Fibroblast of skin of abdomen (primary cell): ENCODE measurements at regions not wholly inside any gene's neighbourhood (a gene's known extent, or its start where the extent isn't known, plus 50 kb on each side); places are given as distances from the start of the nearest gene placed in this dataset.
"Not testable (repeated sequence)": the region's sequence is repeated elsewhere in the genome, so short reads cannot be mapped to it uniquely, and the experiment has no call there.

ENCODE experiments used
- DNase-seq: peaks from one replicate; pipeline ENCODE4 v3.0.0-alpha.2; 2013

DNA sequence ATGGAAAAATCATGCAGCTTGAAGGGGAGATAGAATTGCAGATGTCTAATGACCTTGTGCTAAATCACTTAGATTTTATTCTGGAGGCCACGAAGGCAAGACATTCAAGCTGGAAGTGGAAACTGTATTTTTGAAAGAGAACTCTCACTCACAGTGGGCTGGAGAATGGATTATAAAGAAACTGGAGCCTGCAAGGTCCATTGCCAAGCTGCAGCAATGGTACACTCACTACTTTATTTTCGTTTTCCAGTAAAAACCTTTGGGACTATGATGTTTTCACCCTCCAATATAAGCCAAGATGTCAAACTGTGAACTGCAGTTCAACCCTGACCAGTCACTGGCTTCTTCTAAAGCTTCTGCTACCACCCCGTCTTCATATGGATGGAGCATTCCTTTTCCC lies 62.0 kb downstream of the SKIDA1 start:
- DNase-seq = no peak

DNA sequence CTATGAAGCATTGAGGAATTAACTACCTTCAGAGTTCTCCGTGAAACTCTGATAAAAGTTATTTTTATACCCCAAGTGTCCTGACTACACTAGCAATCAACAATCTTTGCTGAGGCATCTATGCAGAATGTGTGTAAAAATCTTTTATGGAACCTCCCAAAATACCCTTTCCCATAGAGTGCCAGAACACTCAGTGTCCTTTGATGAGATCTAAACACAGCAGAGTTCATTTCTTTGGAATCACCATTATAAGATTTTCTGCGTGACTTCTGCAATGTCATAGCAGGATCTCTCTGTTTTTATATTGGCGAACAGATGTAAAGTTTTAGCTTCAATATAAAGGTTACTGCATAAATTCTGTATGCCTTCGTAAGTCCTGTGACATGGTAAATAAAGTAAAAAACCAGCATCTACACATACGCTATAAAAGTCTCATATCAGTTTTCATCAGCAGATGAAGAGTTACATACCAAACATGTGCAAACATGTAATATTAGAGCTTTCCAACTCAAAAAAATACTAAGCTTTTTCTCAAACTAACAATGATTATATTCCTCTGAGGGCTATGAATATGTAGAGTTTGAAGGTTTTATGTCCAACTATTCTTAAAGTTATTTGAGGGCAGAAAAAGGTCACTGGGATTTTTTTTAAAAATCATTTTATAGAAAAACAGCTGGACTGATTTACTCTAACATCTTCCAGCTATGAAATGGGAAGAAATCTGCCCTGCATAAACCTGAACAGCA lies 67.2 kb downstream of the SKIDA1 start:
- DNase-seq = no peak

DNA sequence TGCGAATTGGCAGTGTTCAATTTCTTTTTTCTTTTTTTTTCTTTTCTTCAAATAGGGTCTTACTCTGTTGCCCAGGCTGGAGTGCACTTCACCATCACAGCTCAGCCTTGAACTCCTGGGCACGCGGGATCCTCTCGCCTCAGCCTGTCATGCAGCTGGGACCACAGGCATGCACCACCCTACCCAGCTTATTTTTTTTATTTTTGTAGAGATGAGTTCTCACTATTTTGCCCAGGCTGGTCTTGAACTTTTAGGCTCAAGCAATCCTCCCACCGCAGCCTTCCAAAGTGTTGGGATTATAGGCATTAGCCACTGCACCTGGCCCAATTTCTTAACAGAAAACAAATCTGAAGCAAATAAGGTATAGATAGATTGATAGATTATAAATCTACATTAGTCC lies 69.3 kb downstream of the SKIDA1 start:
- DNase-seq = no peak

DNA sequence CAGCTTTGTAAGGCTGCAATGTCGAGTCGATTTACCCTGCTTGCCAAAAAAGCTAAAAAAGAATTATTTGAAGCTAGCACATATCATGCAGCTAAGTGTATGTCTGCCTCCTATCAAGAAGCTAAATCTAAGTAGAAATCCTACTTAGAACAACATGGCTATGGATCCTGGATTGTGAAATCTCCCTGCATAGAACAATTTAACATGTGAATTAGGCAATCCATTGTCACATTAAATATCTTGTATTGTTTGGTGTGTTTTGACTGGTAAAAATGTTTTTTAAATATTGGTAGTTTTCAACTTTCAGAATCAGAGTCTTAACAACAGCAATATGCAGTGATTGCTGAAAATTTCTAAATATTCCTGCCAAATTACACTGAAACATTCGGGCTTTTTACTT lies 73.3 kb downstream of the SKIDA1 start:
- DNase-seq = no peak

DNA sequence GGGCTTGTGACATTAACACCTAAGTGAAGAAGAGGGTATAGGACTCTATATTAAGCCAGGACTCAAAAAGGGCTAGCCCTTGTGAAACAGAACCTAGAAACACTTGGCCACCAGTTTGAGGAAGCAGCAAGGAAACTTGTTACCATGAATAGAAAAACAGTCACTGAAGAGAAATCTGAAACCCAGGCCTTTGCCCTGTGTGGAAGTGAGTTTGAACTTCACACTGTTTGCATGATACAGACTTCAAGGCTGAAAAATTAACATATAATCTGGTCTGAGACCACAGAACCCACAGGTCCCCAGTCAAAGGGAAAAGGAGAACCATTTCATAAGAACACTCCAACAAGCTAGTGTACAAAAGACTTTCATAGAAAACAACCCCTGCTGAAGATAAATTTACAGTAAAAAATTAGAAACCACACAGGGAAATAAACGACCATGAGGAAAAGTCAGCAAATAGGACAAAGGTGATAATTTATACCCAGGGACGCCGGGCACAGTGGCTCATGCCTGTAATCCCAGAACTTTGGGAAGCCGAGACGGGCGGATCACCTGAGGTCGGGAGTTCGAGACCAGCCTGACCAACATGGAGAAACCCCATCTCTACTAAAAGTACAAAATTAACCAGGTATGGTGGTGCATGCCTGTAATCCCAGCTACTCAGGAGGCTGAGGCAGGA lies 76.1 kb downstream of the SKIDA1 start:
- no peak for DNase-seq

DNA sequence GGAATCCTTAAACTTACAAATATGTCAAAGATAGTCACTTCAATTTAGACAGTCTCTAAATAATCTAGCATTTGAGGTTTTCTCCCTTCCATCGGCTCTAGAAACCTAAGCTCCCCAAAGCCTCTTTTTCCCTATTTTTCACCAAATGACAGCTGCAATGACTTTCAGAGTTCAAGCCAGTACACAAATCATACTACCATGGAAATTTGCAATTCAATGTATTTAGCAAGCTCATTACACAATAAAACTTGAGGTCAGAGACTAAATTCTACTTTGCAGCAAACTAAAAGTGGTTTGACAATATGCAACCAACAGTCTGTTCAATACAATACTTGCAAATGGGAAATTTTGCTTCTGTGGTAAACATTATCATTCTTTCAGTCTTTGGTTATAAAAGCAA lies 80.3 kb downstream of the SKIDA1 start:
- peak; percentile 13 for DNase-seq

DNA sequence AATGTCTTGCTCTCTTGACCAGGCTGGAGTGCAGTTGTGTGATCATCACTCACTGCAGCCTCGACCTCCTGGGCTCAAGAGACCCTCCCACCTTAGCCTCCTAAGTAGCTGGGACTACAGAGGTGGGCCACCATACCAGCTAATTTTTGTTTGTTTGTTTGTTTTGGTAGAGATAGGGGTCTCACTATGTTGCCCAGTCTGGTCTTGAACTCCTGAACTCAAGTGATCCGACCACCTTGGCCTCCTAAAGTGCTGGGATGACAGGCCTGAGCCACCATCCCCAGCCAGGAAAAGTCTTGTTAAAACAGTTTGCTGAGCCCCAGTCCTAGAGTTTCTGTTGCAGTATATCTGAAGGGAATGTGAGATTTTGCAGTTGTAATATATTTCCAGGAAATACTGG lies 83.9 kb downstream of the SKIDA1 start:
- no peak for DNase-seq

DNA sequence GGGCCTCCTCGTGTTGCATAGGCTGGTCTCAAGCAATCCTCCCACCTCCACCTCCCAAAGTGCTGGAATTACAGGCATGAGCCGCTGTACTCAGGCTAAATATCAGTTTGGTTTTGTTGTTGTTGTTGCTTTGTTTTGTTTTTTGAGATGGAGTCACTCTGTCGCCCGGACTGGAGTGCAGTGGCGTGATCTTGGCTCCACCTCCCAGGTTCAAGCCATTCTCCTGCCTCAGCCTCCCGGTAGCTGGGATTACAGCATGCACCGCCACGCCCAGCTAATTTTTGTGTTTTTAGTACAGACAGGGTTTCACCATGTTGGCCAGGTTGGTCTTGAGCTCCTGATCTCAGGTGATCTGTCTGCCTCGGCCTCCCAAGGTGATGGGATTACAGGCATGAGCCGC lies 86.6 kb downstream of the SKIDA1 start:
- DNase-seq = not testable (repeated sequence)

DNA sequence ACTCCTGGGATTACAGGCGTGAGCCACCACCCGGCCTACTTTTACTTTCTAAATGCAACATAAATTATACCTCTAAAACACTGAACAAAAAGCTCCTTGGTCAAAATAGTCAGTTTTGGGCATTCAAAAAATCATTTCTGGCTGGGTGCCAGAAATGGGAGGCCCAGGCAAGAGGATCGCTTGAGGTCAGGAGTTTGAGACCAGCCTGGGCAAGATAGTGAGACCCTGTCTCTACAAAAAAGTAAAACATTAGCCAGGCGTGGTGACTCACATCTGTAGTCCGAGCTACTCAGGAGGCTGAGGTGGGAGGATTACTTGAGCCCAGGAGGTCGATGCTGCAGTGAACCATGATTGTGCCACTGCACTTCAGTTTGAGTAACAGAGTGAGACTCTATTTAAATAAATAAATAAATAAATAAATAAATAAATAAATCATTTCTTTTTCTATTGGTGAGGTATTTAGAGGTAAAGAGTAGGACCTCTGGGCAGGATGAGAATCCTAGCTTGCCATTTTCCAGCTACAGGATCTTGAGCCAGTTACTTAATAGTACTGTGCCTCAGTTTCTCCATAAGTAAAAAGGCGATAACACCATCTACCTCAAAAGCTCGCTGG lies 87.6 kb downstream of the SKIDA1 start:
- no peak for DNase-seq

DNA sequence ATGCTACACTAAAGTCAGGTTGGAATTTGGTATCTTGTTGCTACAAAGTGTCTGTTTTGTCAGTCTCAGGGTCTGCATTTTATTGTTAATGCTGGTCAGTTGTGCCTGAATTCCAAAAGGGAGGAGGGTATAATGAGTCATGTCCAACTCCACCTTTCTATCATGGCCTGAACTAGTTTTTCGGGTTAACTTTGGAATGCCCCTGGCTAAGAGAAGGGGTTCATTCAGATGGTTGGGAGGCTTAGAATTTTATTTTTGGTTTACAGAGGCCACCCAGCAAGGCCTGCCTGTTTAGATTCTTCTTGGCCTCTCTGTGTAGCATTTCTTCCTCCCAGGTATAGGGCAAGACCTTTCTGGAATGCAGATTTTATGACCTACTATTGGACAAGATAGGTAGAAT lies 93.2 kb downstream of the SKIDA1 start:
- no peak for DNase-seq

DNA sequence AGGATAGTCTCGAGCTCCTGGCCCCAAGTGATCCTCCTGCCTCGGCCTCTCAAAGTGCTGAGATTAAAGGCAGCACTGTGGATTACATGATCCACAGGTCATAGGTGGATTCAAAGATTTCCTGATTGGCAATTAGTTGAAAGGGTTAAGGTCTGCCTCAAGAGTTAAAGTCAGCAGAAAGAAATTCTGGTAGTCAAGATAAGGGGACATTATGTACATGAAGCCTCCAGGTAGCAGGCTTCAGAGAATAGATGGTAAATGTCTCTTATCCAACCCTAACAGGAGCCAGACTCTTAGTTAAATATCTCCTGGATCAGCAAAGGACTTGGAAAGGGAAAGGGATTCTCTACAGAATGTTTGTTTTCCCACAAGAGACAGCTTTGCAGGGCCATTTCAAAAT lies 93.7 kb downstream of the SKIDA1 start:
- no peak for DNase-seq

DNA sequence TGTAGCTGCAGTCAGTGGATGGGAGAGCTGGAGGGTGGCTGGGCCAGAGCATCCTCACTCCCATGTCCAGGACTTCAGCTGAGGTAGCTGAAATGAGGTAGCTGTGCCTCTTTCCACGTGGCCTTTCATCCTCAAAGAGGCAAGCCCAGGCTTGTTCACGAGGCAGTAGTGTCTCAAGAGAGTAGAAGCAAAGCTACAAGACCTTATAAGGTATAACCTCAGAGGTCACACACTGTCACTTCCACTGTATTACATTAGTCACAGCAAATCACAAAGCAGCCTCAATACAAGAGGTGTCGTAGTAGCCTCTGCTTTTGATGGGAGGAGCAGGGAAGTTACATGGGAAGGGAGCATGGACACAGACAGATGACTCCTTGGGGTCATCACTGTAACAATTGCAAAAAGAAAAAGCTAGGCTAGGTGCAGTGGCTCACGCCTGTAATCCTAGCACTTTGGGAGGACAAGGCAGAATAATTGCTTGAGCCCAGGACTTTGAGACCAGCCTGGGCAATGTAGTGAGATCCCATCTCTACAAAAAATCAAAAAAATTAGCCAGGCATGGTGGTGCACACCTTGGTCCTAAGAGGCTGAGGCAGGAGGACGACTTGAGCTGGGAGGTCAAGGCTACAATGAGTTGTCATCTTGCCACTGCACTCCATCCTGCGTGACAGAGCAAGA lies 97.5 kb downstream of the SKIDA1 start:
- no peak for DNase-seq

DNA sequence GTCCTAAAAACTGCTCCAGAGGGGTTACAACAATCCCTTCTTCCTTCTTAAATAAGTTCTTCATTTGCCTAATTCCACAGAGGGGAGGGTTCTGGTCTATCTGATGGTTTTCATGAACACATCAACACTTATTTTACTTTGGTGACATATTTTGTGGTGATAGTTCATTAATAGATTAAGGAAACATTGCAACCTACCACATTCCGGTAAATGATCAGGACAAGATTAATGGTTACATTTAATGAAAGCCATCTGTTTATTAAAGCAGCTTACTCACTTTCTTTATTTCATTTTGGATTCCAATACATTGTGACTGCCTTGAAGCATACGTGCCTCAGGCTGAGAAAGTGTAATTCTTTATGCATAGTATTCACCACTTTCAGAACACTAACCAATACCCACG lies 101.0 kb downstream of the SKIDA1 start:
- DNase-seq = peak; percentile 94

DNA sequence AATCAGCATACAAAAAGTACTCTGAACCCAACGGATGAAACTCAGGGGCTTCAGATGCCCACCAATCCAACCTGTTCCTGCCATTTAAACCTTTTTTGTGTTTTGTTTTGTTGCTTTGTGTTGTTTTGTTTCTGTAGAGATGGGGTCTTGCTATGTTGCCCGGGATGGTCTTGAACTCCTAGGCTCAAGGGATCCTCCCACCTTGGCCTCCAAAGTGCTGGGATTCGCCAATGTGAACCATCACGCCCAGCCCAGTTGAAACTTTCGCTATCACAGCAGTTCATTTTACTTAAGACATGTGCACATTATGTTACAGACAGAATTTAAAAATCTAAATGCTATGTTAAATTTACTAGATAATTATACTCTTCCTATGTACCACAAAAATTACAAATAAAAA lies 101.6 kb downstream of the SKIDA1 start:
- no peak for DNase-seq

DNA sequence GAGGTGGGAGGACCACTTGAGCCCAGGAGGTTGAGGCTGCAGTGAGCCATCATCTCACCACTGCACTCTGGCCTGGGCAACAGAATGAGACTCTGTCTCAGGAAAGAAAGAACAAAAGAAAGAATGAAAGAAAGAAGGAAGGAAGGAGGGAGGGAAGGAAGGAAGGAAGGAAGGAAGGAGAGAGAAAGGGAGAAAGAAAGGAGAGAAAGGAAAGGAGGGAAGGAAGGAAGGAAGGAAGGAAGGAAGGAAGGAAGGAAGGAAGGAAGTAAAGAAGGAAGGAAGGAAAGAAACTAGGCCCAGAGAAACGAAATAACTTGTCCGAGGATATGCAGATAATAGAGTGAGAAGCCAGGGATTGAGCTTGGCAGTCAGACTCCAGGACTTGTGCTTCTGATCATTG lies 102.1 kb downstream of the SKIDA1 start:
- DNase-seq = no peak

DNA sequence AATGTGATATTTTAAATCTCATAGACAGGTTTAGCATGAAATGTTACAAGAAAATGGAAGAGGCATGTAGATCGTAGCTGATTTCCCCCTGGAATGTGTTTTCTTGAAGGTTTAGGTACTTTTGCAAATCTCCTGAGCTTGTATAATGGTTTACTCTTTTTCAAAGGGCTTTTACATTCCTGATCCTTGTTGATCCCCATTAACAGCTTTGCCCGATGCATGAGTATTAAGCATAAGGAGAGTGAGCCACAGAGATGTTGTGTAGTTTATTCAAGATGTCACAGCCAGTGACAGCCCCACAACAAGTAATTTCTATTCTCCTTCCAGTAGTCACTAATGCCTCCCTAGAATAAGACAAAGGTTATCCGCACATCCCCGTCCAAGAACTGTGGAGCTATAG lies 103.7 kb downstream of the SKIDA1 start:
- DNase-seq = no peak

DNA sequence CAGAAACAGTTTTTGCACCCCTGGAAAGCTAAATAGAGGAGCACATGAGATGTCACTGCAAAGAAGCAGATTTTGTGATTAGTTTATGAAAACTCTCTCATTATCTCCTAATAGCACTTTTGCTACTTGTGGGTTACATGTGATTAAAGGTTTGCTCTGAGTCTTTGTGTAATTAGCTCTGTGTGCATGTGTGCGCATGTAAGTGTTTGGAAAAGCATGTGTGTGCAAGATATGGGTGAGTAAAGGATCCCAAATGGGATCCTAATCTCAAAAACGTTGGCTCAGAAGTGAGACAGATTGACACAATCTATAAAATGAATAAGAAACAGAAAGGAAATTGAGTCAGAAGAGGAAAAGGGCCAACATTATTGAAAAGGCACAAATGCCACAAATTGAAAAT lies 104.5 kb downstream of the SKIDA1 start:
- DNase-seq = no peak

DNA sequence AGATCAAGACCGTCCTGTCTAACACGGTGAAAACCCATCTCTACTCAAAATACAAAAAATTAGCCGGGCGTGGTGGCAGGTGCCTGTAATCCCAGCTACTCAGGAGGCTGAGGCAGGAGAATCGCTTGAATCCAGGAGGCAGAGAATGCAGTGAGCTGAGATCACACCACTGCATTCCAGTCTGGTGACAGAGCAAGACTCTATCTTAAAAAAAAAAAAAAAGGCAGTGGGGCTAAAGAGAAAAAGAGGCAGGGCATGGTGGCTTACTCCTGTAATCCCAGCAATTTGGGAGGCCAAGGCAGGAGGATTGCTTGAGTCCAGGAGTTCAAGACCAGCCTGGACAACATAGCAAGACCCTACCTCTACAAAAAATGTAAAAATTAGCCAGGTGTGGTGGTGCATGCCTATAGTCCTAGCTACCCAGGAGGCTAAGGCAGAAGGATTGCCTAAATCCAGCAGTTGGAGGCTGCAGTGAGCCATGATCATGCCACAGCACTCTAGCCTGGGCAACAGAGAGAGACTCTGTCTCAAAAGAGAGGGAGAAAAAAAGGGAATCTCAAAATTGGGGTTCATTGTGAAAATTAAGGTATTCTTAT lies 106.4 kb downstream of the SKIDA1 start:
- peak; percentile 54 for DNase-seq

DNA sequence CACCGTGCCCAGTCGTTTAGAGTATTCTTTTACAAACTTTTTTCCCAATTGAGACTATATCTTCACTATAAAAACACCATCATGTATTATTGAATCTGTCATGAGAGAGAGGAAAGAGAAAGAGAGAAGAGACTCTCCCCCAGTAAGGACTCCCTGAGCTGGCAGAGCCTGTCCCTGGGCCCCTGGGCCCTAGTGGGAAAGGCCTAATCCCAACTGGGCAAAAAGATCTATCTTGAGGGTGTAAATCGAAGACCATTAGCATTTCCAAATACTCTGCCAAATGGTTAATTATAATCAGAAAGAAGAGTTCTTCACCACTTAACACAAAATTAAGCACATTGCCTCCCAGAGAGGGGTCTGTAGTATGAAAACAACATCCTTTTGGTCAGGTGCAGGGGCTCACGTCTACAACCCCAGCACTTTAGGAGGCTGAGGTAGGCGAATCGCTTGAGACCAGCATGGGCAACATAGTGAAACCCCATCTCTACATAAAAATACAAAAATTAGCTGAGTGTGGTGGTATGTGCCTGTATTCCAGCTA lies 108.2 kb downstream of the SKIDA1 start:
- DNase-seq = no peak

DNA sequence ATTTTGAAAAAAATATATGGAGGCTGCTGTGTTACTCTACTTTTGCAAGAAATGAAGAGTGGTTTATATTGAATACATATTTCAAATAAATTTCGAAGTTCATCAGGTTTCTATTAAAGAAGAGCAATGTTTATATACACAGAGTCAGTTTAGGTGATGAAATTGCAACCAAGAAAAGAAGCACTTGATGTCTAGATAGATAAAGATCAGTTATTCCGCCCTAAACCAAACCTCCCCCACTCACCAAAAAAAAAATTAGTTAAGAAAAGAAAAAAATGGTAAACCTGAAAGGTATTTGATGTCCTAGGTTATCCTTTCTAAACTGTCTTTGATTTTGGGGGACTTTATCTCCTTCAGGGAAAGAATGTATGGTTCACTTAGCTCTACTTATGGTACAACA lies 111.8 kb downstream of the SKIDA1 start:
- no peak for DNase-seq

DNA sequence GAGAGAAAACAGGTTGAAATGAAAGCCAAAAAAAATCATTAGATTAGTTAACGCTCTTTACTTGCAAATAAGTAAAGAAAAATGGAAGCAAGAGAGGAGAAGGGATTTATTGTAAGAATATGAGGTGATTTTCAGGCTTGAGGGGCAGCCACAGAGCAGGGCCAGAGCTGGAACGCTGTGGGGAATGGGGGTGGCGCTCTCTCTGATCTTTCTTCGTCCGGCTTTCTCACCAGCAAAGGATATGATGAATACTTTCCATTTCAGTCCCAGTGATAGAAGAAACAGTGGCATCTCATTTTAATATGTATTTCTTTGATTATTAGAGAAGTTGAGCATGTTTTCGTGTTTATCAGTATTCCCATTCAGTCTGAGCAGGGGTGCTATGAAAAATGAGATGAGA lies 112.2 kb downstream of the SKIDA1 start:
- DNase-seq = no peak

DNA sequence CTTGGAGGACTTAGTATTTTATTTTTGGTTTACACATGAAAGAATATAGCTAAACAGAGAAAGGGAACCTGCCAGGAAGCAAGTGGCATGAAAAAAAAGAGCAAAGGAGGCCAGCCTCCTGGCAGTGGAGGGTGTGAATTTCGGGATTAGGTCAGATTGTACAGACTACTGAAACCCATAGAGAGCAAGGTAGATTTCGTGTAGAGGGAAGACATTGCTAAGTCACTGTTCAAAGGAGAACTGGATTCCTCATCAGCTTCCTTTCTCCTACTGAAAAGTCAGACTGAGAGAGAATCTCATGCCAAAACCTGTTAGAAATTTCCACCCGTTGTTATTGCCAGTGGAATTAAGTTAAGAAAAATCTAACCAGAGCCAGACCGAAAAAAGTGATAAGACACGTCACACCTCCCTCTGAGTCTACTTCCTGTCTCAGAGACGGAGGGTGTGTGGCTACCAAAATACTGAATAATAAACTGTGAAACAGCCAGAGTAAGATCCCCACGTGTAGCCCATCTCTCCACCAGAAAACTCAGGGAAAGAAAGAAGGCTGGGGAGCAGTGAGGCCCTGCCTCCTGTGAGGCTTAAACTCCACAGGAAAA lies 118.8 kb downstream of the SKIDA1 start:
- peak; percentile 44 for DNase-seq
